ENCODE measurements at regions not wholly inside any gene's neighbourhood (a gene's known extent, or its start where the extent isn't known, plus 50 kb on each side); places are given as distances from the start of the nearest gene placed in this dataset.

GRCh38 chr6:137547601-137548000 is 53.4 kb upstream of the OLIG3 start:
- no peak for TF ChIP-seq CTCF (IDR thresholded peaks at IDR 0.05; ENCODE audit: low read length)
- TF ChIP-seq EZH2 (optimal IDR thresholded peaks at IDR 0.05; ENCODE audit: low read depth, low read length) = no peak
